ENCODE measurements at regions not wholly inside any gene's neighbourhood (a gene's known extent, or its start where the extent isn't known, plus 50 kb on each side); places are given as distances from the start of the nearest gene placed in this dataset.

GRCh38 chr10:128305601-128306345, 179.6 kb upstream of the MKI67 start:
- POLR2A ChIA-PET: no interaction called here
- WGBS (ENCODE audit: low lambda C conversion rate): 31% methylated on average over 11 of the region's 17 CpGs
- in situ Hi-C loops (cut with HindIII; ENCODE audit: extremely low pct_ligation_motif_present, low pct_unique_long_range_greater_than_20kb): no loop called here
- Histone ChIP-seq H3K27ac (ENCODE audit: extremely low read length, insufficient read depth, low read length) (no peak overlapping the region), H3K4me3 (replicated peaks in 1 of 3; ENCODE audit: insufficient read depth in 1 of 3, low read depth in 2 of 3, low read length in 3 of 3) (no peak overlapping the region), H3K27me3 (ENCODE audit: control insufficient read depth in 1 of 2, insufficient read depth in 2 of 2, low read length in 2 of 2) (peaks cover 0 to 10% of the 10 kb centered on the region in 2 experiments; a peak in 1 of 5 replicates), H3K9ac (ENCODE audit: insufficient read depth, low read depth, low read length) (no peak overlapping the region), H3K4me2 (ENCODE audit: low read depth, low read length) (no peak overlapping the region), H3K36me3 (replicated peaks in 1 of 2; ENCODE audit: control insufficient read depth in 1 of 2, insufficient read depth in 2 of 2, low read length in 2 of 2) (no peaks in the 10 kb centered on the region), H3K4me1 (ENCODE audit: insufficient read depth, low read length) (no peaks in the 10 kb centered on the region), H4K20me1 (ENCODE audit: insufficient read depth, low read length) (no peaks in the 10 kb centered on the region), H3K9me3 (ENCODE audit: low read length) (no peaks in the 10 kb centered on the region), H3K79me2 (ENCODE audit: insufficient read depth, low read length) (no peaks in the 10 kb centered on the region), H2AFZ (ENCODE audit: low read length) (no peak overlapping the region)
- no peak for FAIRE-seq
- no TSS peak for BruUV-seq (replicated peaks)
- CTCF ChIA-PET (ENCODE audit: low intra/inter-chr PET ratio, low total read pairs): no interaction called here
- no peak for ATAC-seq
- intact Hi-C loops (cut with micrococcal nuclease; ENCODE audit: unreplicated experiment): no loop called here
- DNase-seq (ENCODE audit: low spot score): no peak
- no peak for TF ChIP-seq HNF4A (CRISPR knock-in tag; IDR thresholded peaks at IDR 0.05)
- no peak for TF ChIP-seq ZBTB46 (CRISPR knock-in tag; IDR thresholded peaks at IDR 0.05; ENCODE audit: borderline replicate concordance)

- ATAC-seq: no peak
- H2AFZ ChIP-seq (ENCODE audit: low read length): no peak overlapping the region
- no peak overlapping the region for H3K9ac ChIP-seq (ENCODE audit: insufficient read depth, low read depth, low read length)
- H3K27ac ChIP-seq (ENCODE audit: extremely low read length, insufficient read depth, low read length): no peak overlapping the region
- CTCF ChIA-PET (ENCODE audit: low intra/inter-chr PET ratio, low total read pairs): no interaction called here
- WGBS (ENCODE audit: low lambda C conversion rate): 9% methylated on average over 6 of the region's 6 CpGs
- peaks cover 0 to 18% of the 10 kb centered on the region in 2 experiments; a peak in 2 of 5 replicates for H3K27me3 ChIP-seq (ENCODE audit: control insufficient read depth in 1 of 2, insufficient read depth in 2 of 2, low read length in 2 of 2)
- no peaks in the 10 kb centered on the region for H3K79me2 ChIP-seq (ENCODE audit: insufficient read depth, low read length)
- no peaks in the 10 kb centered on the region for H3K4me1 ChIP-seq (ENCODE audit: insufficient read depth, low read length)
- POLR2A ChIA-PET: no interaction called here
- H3K36me3 ChIP-seq (replicated peaks in 1 of 2; ENCODE audit: control insufficient read depth in 1 of 2, insufficient read depth in 2 of 2, low read length in 2 of 2): no peaks in the 10 kb centered on the region
- no peak for FAIRE-seq
- no peaks in the 10 kb centered on the region for H4K20me1 ChIP-seq (ENCODE audit: insufficient read depth, low read length)
- BruUV-seq (replicated peaks): no TSS peak
- H3K9me3 ChIP-seq (ENCODE audit: low read length): no peaks in the 10 kb centered on the region
- in situ Hi-C loops (cut with HindIII; ENCODE audit: extremely low pct_ligation_motif_present, low pct_unique_long_range_greater_than_20kb) (no loop called here), intact Hi-C loops (cut with micrococcal nuclease; ENCODE audit: unreplicated experiment) (no loop called here)
- H3K4me2 ChIP-seq (ENCODE audit: low read depth, low read length): no peak overlapping the region
- no peak overlapping the region for H3K4me3 ChIP-seq (replicated peaks in 1 of 3; ENCODE audit: insufficient read depth in 1 of 3, low read depth in 2 of 3, low read length in 3 of 3)
- no peak for DNase-seq (ENCODE audit: low spot score)
- no peak for TF ChIP-seq KMT2B (CRISPR knock-in tag; IDR thresholded peaks at IDR 0.05)
- TF ChIP-seq ZNF484 (CRISPR knock-in tag; IDR thresholded peaks at IDR 0.05; ENCODE audit: borderline replicate concordance, low read depth): no peak
- no peak for TF ChIP-seq ZNF367 (CRISPR knock-in tag; IDR thresholded peaks at IDR 0.05; ENCODE audit: borderline replicate concordance)
- no peak for TF ChIP-seq ZFP82 (CRISPR knock-in tag; IDR thresholded peaks at IDR 0.05; ENCODE audit: borderline replicate concordance)
- no peak for TF ChIP-seq NFATC3 (CRISPR knock-in tag; IDR thresholded peaks at IDR 0.05)
- no peak for TF ChIP-seq BCL6 (CRISPR knock-in tag; IDR thresholded peaks at IDR 0.05)
- TF ChIP-seq SMAD3 (CRISPR knock-in tag; IDR thresholded peaks at IDR 0.05): no peak
- TF ChIP-seq JUN (CRISPR knock-in tag; IDR thresholded peaks at IDR 0.05): no peak
- TF ChIP-seq ZNF333 (CRISPR knock-in tag; IDR thresholded peaks at IDR 0.05; ENCODE audit: borderline replicate concordance): no peak
- TF ChIP-seq, protein P1, sequence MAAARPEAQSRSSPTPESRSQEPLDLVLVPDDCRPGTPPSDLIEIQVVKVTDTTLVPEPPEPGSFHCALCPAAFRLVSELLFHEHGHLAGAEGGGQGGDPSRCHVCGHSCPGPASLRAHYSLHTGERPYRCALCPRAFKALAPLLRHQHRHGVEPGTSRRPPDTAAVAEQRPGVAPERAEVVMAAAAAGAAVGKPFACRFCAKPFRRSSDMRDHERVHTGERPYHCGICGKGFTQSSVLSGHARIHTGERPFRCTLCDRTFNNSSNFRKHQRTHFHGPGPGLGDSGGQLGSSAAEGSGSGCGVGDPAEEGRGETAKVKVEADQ (CRISPR knock-in tag; IDR thresholded peaks at IDR 0.05; ENCODE audit: borderline replicate concordance): no peak
- no peak for TF ChIP-seq XRCC5 (optimal IDR thresholded peaks at IDR 0.05; ENCODE audit: low read length)
- TF ChIP-seq, protein P2, sequence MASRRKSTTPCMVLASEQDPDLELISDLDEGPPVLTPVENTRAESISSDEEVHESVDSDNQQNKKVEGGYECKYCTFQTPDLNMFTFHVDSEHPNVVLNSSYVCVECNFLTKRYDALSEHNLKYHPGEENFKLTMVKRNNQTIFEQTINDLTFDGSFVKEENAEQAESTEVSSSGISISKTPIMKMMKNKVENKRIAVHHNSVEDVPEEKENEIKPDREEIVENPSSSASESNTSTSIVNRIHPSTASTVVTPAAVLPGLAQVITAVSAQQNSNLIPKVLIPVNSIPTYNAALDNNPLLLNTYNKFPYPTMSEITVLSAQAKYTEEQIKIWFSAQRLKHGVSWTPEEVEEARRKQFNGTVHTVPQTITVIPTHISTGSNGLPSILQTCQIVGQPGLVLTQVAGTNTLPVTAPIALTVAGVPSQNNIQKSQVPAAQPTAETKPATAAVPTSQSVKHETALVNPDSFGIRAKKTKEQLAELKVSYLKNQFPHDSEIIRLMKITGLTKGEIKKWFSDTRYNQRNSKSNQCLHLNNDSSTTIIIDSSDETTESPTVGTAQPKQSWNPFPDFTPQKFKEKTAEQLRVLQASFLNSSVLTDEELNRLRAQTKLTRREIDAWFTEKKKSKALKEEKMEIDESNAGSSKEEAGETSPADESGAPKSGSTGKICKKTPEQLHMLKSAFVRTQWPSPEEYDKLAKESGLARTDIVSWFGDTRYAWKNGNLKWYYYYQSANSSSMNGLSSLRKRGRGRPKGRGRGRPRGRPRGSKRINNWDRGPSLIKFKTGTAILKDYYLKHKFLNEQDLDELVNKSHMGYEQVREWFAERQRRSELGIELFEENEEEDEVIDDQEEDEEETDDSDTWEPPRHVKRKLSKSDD (CRISPR knock-in tag; IDR thresholded peaks at IDR 0.05; ENCODE audit: low read depth): no peak
These were observed 180.3 kb upstream of the MKI67 start for GRCh38 chr10:128306535-128306934.

Data from HepG2 (cell line).